ENCODE measurements at regions not wholly inside any gene's neighbourhood (a gene's known extent, or its start where the extent isn't known, plus 50 kb on each side); places are given as distances from the start of the nearest gene placed in this dataset.

DNA sequence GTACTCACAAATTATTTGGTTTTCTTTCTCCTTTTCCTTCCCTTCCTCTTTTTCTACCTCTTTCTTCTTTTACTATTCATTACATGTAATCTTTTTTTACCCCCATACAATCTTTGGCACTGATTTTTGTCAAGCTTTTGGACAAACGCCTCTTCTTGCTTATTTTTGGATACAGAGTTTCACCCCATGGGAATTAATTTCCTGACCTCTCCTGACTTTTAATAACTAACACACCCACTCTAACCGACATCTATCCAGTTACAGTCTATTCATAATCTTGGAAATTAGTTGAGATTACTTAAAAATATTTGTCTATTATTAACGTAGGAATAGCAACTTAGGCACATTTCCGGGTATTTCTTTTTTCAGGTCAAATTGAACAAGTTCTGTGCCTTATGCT is 101.2 kb downstream of the HDGFL1 start:
- TF ChIP-seq, protein P1, sequence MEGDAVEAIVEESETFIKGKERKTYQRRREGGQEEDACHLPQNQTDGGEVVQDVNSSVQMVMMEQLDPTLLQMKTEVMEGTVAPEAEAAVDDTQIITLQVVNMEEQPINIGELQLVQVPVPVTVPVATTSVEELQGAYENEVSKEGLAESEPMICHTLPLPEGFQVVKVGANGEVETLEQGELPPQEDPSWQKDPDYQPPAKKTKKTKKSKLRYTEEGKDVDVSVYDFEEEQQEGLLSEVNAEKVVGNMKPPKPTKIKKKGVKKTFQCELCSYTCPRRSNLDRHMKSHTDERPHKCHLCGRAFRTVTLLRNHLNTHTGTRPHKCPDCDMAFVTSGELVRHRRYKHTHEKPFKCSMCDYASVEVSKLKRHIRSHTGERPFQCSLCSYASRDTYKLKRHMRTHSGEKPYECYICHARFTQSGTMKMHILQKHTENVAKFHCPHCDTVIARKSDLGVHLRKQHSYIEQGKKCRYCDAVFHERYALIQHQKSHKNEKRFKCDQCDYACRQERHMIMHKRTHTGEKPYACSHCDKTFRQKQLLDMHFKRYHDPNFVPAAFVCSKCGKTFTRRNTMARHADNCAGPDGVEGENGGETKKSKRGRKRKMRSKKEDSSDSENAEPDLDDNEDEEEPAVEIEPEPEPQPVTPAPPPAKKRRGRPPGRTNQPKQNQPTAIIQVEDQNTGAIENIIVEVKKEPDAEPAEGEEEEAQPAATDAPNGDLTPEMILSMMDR (conservative IDR thresholded peaks at IDR 0.05 in 1 of 2, IDR thresholded peaks at IDR 0.05 in 1 of 2; ENCODE audit: low read depth in 1 of 2, low read length in 2 of 2): no peak
- no peak for TF ChIP-seq EZH2 (IDR thresholded peaks at IDR 0.05; ENCODE audit: low read length, missing control alignments)
